DMS79 (cell line): ENCODE measurements at regions not wholly inside any gene's neighbourhood (a gene's known extent, or its start where the extent isn't known, plus 50 kb on each side); places are given as distances from the start of the nearest gene placed in this dataset.

ENCODE experiments used
- DNase-seq: peaks from one replicate; lab custom pipeline; 2025; lab: John Stamatoyannopoulos, UW

- DNase-seq: no peak
Observed at GRCh38 chr10:83357627-83358026, 781.7 kb upstream of the GHITM start.

DNA sequence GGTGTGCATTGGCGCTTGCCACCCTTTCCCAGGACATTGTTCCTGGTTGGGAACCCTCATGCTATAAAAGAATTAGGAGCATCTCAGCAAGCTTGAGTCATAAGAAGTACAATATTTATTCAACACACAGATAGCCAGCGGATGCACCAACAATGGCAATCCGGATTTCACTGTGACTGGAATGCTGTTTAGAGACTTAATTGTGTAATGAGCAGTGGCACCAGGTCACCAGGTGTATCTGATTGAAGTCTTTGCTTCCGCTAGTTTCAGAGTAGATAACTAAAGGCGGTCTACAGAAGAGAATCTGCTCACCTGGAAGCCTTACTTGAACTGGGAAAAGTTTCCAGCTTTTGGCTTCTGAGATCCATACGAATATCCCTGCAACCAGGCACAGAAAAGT is 772.3 kb upstream of the GHITM start:
- no peak for DNase-seq

GRCh38 chr10:83371696-83372490 is 767.4 kb upstream of the GHITM start:
- no peak for DNase-seq

DNA sequence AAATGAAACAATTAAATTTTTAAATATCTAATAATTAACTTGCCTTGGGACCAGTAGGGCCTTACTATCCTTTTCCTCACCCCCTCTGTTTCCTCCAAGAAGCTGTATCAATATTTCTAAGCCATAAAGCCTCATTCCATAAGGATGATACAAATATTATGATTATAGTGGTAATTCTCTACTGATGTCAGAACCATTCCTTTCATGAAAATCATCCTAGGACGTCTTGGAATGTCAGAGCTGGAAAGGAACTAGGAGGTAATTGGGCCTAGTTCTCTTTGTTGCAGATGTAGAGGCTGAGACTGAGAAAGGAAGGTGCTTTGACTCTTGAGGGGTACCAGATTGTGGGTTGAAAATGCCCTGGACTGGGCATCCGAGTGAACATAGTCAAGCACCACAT is 766.7 kb upstream of the GHITM start:
- DNase-seq: no peak

DNA sequence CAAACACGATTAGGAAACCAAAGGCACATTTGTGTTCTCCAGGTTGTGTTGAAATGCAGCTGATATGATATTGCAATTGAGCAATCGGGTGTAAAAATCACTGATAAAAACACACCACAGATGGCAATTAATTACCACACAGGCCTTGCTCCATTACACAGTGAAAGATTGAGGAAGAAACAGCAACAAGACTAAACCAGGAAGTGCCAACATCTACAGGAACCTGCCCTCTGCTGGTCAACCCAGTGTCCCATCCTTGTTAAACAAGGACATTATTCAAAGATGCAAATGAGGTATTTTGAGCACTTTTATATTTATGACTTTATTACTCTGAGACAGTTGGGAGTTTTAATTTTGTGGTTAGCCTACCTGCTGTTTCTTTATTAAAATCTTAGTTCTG is 765.6 kb upstream of the GHITM start:
- DNase-seq: no peak

- no peak for DNase-seq
Observed at GRCh38 chr10:83374741-83375140, 764.6 kb upstream of the GHITM start.

DNA sequence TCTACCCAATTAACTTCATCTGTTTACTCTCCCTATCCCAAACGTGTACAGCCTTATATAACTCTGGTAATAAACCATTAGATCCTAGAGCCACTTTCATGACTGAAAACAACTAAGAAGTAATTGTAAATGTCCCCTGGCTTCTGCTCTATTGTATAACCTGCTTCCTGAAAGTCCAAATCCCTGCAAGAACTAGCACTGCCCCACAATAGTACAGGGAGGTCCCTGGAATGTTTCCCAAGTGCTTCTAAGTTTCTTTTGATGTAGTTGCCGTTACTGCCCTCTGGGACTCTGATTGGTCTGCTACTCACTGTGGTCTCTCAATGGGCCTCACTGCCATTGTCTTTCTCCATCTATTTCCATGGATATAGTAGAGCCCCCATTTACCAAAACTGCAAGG is 764.0 kb upstream of the GHITM start:
- DNase-seq: no peak

DNA sequence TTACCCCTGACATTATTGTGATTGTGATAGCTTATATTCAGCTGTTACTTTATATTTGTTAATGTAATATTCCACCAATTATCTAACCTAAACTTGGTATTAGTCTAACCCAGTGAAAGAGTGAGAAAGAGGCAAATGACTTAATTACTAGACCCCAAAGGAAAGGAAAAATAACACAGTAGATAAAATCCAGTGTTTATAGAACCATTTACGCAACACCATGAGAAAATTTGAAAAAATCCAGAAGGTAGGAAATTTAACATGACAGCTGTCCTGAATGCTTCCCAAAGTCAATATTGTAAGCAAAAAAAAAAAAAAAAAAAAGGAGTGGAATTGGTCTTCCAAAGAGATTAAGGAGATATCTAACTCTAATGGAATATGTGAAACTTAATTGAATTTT is 741.5 kb upstream of the GHITM start:
- no peak for DNase-seq

DNA sequence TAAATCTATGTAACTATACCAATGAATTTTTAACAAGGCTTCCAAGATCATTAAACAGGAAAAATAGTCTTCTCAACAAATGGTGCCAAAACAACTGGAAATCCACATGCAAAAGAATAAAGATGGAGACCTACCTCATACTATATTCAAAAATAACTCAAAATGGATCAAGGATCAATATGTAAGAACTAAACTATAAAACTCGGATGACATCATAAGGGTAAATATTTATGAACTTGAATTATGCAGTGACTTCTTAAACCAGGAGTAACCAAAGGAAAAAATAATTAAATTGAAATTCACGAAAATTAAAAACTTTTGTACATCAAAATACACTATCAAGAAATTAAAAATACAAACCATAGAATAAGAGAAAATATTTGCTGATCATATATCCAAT is 728.7 kb upstream of the GHITM start:
- no peak for DNase-seq

DNA sequence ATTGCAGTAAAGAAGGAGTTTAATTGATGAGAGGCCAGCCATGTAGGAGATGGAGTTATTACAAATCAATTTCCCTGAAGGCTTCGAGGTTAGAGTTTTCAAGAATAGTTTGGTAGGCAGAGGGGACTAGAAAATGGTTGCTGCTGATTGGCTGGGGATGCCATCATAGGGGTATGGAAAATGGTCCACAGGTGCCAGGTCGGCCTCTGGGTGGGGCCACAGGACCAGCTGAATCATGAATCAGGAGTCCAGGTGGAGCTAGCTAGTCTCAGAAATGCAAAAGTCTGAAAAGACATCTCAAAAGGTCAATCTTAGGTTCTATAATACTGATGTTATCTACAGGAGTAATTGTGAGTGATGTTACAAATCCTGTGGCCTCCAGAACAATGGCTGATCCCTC is 714.0 kb upstream of the GHITM start:
- DNase-seq: no peak

DNA sequence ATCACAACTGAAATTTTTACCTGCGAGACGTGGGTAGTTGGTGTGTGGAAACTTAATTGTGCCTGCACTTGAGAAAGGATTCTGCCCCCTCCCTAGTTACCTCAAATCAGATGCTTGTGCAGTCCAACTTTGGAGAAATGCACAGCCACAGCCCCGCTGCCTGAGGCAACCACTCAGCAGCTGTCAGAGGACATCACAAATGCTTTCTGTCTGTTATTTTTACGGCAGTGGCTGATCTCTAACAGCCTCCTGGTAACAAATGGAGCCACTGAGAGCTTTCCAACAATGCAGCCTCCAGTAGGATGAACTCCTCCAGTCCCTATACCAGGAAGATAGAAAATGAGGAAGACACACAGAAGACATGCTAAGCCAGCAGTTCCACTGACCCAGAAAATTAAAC is 712.2 kb upstream of the GHITM start:
- DNase-seq: no peak

DNA sequence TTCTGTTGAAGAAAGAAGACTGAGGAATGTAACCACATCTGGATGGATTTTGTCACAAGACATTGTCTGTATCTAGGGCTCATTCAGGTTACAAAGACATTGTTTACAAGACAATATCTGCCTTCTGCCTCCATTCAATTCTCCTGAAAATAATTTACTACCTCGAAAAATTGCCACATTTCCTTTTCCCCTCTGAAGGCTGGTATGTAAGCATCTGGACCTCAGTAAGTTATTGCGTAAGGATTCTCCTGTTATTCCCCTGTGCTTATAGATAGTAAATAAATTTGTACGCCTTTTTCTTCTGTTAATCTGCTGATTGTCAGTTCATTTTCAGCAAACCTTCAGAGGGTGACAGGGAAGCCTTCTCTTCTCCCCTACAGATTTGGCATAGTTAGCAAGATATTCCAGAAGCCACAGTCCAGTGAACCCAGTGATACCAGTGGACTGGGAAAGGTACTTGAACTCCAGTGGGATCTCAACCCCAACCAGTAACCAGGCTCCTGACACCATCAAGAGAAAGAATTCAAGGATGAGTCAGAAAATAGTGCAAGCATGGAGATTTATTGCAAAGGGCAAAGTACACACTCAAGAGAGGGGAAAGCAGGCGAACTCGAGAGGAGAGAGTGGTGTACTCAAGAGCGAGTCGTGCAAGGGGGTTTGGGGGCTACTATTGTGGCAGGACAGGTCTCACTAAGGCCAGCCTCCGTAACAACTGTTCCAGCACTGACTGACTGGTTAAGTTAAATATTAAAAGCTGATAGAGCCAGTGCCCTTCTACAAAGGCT is 706.9 kb upstream of the GHITM start:
- DNase-seq: no peak

GRCh38 chr10:83433705-83434104 is 705.6 kb upstream of the GHITM start:
- DNase-seq: no peak

DNA sequence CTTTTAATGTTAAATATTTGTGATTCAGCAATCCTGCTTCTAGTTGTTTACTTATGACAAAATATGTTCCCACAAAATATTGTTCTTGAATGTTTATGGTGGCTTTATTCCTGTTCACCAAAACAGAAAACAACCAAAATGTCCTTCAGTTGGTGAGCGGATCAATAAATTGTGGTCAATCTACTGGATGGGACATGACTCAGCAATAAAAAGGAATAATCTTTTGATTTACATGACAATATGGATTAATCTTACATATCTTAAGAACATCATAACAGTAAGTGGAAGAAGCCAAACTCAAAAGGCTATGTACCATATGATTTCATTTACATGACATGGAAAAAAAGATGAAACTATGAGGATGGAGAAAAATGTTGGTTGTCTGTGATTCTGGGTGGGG is 691.3 kb upstream of the GHITM start:
- no peak for DNase-seq

GRCh38 chr10:83458611-83459010 is 680.7 kb upstream of the GHITM start:
- DNase-seq: no peak

DNA sequence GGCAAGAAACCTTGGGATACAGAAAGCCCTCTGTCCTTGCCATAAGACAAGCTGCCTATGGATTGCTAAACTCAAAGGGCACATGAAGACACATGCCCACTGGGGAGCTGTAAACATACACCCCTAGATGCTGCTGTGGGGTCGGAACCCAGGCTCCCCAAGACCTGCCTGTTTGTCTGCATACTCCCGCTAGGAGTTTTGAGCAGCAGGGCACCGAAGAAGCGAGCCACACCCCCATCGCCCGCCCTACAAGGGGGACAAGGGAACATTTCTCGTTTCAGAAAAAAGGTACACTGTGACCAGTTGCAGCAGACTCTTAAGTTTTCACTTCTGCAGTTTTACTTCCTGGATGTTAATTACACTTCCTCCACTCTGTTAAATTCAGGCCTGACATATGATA is 680.2 kb upstream of the GHITM start:
- no peak for DNase-seq

- no peak for DNase-seq
Observed at GRCh38 chr10:83469728-83470331, 669.5 kb upstream of the GHITM start.

GRCh38 chr10:83476211-83476610 is 663.1 kb upstream of the GHITM start:
- DNase-seq: no peak

- DNase-seq: no peak
Observed at GRCh38 chr10:83489161-83489560, 650.1 kb upstream of the GHITM start.

GRCh38 chr10:83492004-83492403 is 647.3 kb upstream of the GHITM start:
- DNase-seq: no peak

GRCh38 chr10:83512681-83513080 is 626.6 kb upstream of the GHITM start:
- no peak for DNase-seq

DNA sequence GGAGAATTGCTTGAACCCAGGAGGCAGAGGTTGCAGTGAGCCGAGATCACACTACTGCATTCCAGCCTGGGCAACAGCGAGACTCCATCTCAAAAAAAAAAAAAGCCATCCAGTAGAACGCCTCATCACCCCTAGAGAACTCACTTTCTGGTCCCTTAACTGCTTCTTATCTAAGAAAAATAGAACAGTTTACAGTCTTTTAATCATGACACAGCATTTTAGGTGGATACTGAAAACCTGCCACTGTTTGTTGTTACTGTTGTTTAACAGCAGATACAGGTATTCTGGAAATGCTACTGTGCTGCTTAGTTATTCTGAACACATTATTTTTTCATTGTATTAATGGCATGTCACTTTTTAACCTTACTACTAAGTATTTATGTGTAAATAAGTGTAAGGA is 624.3 kb upstream of the GHITM start:
- no peak for DNase-seq

- no peak for DNase-seq
Observed at GRCh38 chr10:83516788-83517187, 622.5 kb upstream of the GHITM start.
